Right cardiac atrium (tissue), 5 donors: ENCODE measurements at regions not wholly inside any gene's neighbourhood (a gene's known extent, or its start where the extent isn't known, plus 50 kb on each side); places are given as distances from the start of the nearest gene placed in this dataset.

Source experiments
- ATAC-seq, 2 donors: fragments of 200-7000 bp; cut with Tn5 transposase; one replicate each; pipeline versions ENCODE4 v1.8.0 to v1.9.1; 2020; ENCODE audit warnings: moderate library complexity in 2 of 2, mild to moderate bottlenecking in 1 of 2
- DNase-seq, 3 donors: peaks; one replicate each; pipeline ENCODE4 v3.0.0-alpha.2; 2020
- H3K27ac ChIP-seq: one replicate; pipeline ENCODE4 v1.5.1; 2013; ENCODE audit warnings: mild to moderate bottlenecking, low read length, control low read depth, moderate library complexity
- H3K27me3 ChIP-seq: one replicate; pipeline ENCODE4 v1.6.1; 2013; ENCODE audit not compliant: control insufficient read depth, insufficient read depth
- H3K4me1 ChIP-seq: one replicate; pipeline ENCODE4 v1.6.1; 2013; ENCODE audit warnings: low read length; ENCODE audit not compliant: control insufficient read depth, insufficient read depth
- H3K4me3 ChIP-seq: one replicate; pipeline ENCODE4 v1.5.1; 2013; ENCODE audit warnings: low read length, control low read depth
- H3K9me3 ChIP-seq: one replicate; pipeline ENCODE4 v1.6.1; 2013; ENCODE audit warnings: low read length; ENCODE audit not compliant: control insufficient read depth
- WGBS: extraction: QIAGEN DNeasy Blood & Tissue Kit; methylation state at CpG from one replicate; pipeline ENCODE4 v1.1.7; 2013; 5-methylcytosine and 5-hydroxymethylcytosine counted together
- intact Hi-C, 4 donors: fragments of 100-400 bp; cut with DNase I; formaldehyde crosslinking; loops; one replicate each; pipeline versions ENCODE4 v1.11.0 to v1.14.0; 2022 to 2023
- donor health status: healthy with polysubstance abuse.
- donor health status: DM: no; HTN: yes; CAD: no.
- donor health status: DM: no; HTN: no; CAD: no.
- donor health status: DM: no; HTN: yes; CAD: no; lungs with severe emphysema.
- donor health status: DM: yes; HTN: yes; CAD: no.

GRCh38 chr1:182295697-182296096 lies 95.9 kb downstream of the GLUL start:
- intact Hi-C loops, result loop anchor here in 1 of 4 donors (10.0 kb wide), 1 partner anchor 151 kb away; no protein-coding TSS in a partner anchor
- Histone ChIP-seq H3K9me3 (no peaks in the 10 kb centered on the region), H3K4me1 (peaks cover 13% of the 10 kb centered on the region), H3K27me3 (no peaks in the 10 kb centered on the region), H3K4me3 (no peak overlapping the region), H3K27ac (no peak overlapping the region)
- DNase-seq (no peak), ATAC-seq (no peak)
- 93% methylated on average over 1 of the region's 1 CpG for WGBS

GRCh38 chr1:182293119-182293589 lies 98.4 kb downstream of the GLUL start:
- Histone ChIP-seq H3K27ac (no peak overlapping the region), H3K4me1 (peaks cover 12% of the 10 kb centered on the region), H3K4me3 (no peak overlapping the region), H3K9me3 (no peaks in the 10 kb centered on the region), H3K27me3 (no peaks in the 10 kb centered on the region)
- no peak for DNase-seq
- no peak for ATAC-seq
- WGBS, result 66% methylated on average over 5 of the region's 5 CpGs
- intact Hi-C loops, result loop anchor here in 1 of 4 donors (10.0 kb wide), 1 partner anchor 148 kb away; no protein-coding TSS in a partner anchor

- Histone ChIP-seq H3K4me1 (peaks cover 12% of the 10 kb centered on the region), H3K27ac (no peak overlapping the region), H3K27me3 (no peaks in the 10 kb centered on the region), H3K9me3 (no peaks in the 10 kb centered on the region), H3K4me3 (no peak overlapping the region)
- DNase-seq (no peak), ATAC-seq (no peak)
- intact Hi-C loops, result loop anchor here in 1 of 4 donors (10.0 kb wide), 1 partner anchor 147 kb away; no protein-coding TSS in a partner anchor
- WGBS, result 93% methylated on average over 8 of the region's 8 CpGs
These were observed 99.3 kb downstream of the GLUL start for GRCh38 chr1:182292193-182292741.

DNA sequence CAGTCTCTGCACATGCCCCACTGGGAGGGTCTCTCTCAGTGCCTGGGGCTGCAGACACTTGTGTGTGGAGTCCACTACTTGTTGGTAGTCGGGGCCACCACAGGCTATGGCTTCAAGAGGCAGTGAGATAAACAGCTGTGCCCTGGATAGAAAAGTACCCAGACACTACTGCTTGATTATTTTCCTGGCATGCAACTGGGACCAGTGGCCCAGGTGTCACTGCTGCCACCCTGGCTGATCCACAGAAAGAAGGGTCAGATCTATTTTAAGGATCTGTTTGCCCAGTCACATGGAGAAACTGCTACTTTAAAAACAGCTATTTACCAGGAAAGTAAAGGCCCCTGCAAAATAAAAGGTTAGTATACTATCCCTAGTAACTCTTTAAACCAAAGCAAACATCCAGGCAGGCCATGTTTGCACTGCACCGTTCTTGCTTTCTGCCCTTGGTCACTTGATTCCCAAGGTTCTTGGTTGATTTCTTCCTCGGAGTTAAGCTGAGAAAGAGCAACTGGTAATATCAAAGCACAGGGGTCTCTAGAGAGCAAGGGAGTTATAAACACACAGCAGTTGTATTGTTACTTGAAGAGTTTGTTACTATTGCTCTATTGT lies 99.9 kb downstream of the GLUL start:
- DNase-seq (no peak), ATAC-seq (peak; percentile 41 to 52)
- WGBS, result 75% methylated on average over 3 of the region's 3 CpGs
- Histone ChIP-seq H3K9me3 (no peaks in the 10 kb centered on the region), H3K27ac (no peak overlapping the region), H3K27me3 (no peaks in the 10 kb centered on the region), H3K4me1 (peaks cover 12% of the 10 kb centered on the region), H3K4me3 (no peak overlapping the region)
- intact Hi-C loops, result loop anchor here in 1 of 4 donors (10.0 kb wide), 1 partner anchor 147 kb away; no protein-coding TSS in a partner anchor

- intact Hi-C loops, result no loop called here
- Histone ChIP-seq H3K4me1 (peaks cover 12% of the 10 kb centered on the region), H3K27ac (no peak overlapping the region), H3K27me3 (no peaks in the 10 kb centered on the region), H3K9me3 (no peaks in the 10 kb centered on the region), H3K4me3 (no peak overlapping the region)
- no peak for DNase-seq
- 94% methylated on average over 4 of the region's 4 CpGs for WGBS
- ATAC-seq, result no peak
These were observed 102.6 kb downstream of the GLUL start for GRCh38 chr1:182288749-182289604.

DNA sequence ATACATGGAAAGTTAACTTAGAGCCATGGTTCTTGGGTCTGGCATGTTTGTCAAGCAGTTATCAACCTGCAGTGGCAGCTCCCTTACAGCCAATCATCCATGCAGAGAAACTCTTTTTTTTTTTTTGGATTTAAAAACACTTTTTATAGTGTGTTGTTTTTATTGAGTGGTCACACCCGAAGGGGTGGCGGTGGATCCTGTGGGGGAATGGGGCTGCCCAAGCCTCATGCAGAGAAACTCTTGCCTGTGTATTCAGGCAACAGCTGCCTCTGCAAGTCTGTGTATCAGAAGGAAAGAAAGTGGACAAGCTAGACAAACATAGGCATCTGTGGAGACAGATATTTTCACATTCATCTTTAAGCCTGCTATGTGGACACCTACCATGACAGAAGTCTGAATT lies 104.8 kb downstream of the GLUL start:
- DNase-seq (no peak), ATAC-seq (no peak)
- peaks cover 12% of the 10 kb centered on the region for H3K4me1 ChIP-seq
- intact Hi-C loops, result no loop called here
- 94% methylated on average over 2 of the region's 2 CpGs for WGBS
- no peaks in the 10 kb centered on the region for H3K27me3 ChIP-seq
- H3K27ac ChIP-seq, result no peak overlapping the region
- H3K9me3 ChIP-seq, result no peaks in the 10 kb centered on the region
- H3K4me3 ChIP-seq, result no peak overlapping the region

- no peaks in the 10 kb centered on the region for H3K9me3 ChIP-seq
- H3K4me1 ChIP-seq, result no peaks in the 10 kb centered on the region
- no peak overlapping the region for H3K27ac ChIP-seq
- H3K4me3 ChIP-seq, result no peak overlapping the region
- DNase-seq (no peak), ATAC-seq (no peak)
- WGBS, result 81% methylated on average over 3 of the region's 3 CpGs
- intact Hi-C loops, result no loop called here
- no peaks in the 10 kb centered on the region for H3K27me3 ChIP-seq
These were observed 107.6 kb downstream of the GLUL start for GRCh38 chr1:182283746-182284544.

GRCh38 chr1:182281541-182281940 lies 110.0 kb downstream of the GLUL start:
- intact Hi-C loops, result no loop called here
- ATAC-seq (peak; percentile 78 to 81), DNase-seq (peak in 2 of 3 donors; percentile 37 to 73)
- H3K27me3 ChIP-seq, result no peaks in the 10 kb centered on the region
- no peaks in the 10 kb centered on the region for H3K9me3 ChIP-seq
- H3K27ac ChIP-seq, result no peak overlapping the region
- H3K4me1 ChIP-seq, result peaks cover 2% of the 10 kb centered on the region
- WGBS, result 39% methylated on average over 6 of the region's 6 CpGs
- no peak overlapping the region for H3K4me3 ChIP-seq

GRCh38 chr1:182280504-182280900 lies 111.1 kb downstream of the GLUL start:
- ATAC-seq (no peak), DNase-seq (no peak)
- no peaks in the 10 kb centered on the region for H3K27me3 ChIP-seq
- H3K4me3 ChIP-seq, result no peak overlapping the region
- H3K9me3 ChIP-seq, result no peaks in the 10 kb centered on the region
- peaks cover 2% of the 10 kb centered on the region for H3K4me1 ChIP-seq
- H3K27ac ChIP-seq, result no peak overlapping the region
- 96% methylated on average over 2 of the region's 2 CpGs for WGBS
- intact Hi-C loops, result no loop called here

GRCh38 chr1:182279724-182280503 lies 111.7 kb downstream of the GLUL start:
- peaks cover 2% of the 10 kb centered on the region for H3K4me1 ChIP-seq
- intact Hi-C loops, result no loop called here
- no peak overlapping the region for H3K4me3 ChIP-seq
- ATAC-seq, result peak; percentile 72 to 81
- H3K9me3 ChIP-seq, result no peaks in the 10 kb centered on the region
- H3K27ac ChIP-seq, result no peak overlapping the region
- H3K27me3 ChIP-seq, result no peaks in the 10 kb centered on the region
- 47% methylated on average over 9 of the region's 9 CpGs for WGBS
- peak in 2 of 3 donors; percentile 47 to 83 for DNase-seq
